GM18520 (cell line): ENCODE measurements at regions not wholly inside any gene's neighbourhood (a gene's known extent, or its start where the extent isn't known, plus 50 kb on each side); places are given as distances from the start of the nearest gene placed in this dataset.

Experiments
- ATAC-seq: cut with Tn5 transposase; IDR thresholded peaks from one replicate; pipeline ENCODE4 v1.9.1; 2021; ENCODE audit not compliant: unreplicated experiment

DNA sequence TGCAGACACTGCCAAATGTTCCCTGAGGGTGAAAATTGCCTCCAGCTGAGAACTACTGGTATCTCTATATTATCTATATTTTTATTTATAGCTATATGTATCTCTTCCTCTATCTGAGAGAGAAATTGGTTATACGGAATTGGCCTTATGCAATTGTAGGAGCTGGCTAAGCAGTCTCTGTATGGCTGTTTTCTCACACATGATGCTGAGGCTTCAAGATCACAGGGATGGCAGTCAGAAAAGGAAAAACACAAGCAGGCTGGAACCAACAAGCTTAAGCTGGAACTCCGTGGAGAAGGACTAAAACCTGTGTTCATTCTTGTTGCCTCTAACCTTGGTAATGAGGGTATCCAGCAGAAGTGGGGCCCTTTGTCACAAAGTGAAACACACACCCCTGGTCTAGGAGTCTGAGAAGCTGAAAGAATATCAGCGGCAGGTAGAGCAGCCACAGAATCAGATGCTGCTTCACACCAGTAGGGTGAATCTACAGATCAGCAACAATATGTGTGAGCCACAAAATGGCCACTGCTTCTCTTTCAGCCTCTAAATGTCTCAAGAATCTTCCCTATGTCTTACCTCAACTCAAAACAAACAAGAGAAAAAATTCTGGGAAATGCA is 166.5 kb upstream of the PPP1R2C start:
- ATAC-seq: no peak

DNA sequence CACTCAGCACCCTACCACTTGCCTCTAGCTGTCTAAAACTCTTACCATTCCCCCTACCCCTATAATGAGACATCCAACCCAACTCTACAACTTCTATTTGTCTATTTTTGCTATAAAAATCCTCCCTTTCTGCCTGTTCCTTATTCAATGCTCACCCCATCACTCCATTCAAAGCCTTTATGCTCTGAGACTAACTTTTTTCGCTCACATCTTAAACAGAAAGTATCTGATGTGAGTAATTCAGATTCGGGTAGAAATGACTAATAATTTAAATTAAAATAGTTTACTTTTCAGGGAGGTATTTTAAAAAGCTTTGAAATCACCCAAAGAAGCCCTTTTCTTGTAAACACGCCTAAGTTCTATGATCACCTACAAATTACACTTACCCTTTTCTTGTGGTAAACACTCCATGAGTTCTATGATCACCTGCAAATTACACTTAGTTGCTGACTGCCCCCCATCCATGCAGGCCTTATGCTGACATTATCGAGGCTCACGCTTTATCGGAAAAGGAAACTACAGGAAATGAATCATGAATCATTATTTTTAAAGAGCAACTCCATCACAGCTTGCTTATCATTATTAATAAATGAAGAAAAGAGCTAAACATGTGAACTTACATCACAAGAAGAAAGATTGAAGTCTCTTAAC is 168.7 kb upstream of the PPP1R2C start:
- ATAC-seq: no peak

DNA sequence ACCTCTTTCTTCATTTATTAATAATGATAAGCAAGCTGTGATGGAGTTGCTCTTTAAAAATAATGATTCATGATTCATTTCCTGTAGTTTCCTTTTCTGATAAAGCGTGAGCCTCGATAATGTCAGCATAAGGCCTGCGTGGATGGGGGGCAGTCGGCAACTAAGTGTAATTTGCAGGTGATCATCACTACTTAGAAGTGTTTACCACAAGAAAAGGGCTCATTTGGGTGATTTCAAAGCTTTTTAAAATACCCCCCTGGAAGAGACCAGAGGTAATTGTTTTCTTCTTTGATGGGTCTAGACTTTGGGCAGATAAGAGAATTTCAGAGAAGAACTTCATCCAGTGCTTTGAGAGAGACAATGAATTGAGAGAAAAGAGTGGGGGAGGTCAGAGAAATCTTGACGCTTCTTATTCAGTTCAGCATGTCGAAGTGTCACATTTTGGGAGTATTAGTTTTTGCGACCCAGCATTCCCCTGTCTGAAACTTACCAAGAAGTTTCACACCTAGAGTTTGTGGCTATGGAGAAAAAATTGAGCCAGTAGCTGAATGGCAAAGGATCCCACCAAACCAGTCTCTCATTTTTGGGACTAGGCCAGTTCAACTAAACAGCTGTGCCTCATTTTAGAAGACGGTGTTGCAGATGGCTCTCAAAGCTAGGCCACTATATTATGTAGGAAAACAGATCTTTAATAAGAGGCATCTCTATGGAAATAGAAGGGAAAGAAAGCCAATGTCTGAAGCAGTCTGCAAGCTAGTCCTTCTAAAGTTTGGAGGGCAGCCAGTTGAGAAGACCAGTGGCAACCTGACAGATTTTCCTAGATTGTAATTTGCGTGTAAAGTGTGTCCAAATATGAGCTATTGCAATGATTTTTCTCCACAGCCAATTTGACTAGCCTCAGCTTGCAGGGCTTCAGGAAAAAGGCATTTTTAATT is 171.0 kb upstream of the PPP1R2C start:
- no peak for ATAC-seq

DNA sequence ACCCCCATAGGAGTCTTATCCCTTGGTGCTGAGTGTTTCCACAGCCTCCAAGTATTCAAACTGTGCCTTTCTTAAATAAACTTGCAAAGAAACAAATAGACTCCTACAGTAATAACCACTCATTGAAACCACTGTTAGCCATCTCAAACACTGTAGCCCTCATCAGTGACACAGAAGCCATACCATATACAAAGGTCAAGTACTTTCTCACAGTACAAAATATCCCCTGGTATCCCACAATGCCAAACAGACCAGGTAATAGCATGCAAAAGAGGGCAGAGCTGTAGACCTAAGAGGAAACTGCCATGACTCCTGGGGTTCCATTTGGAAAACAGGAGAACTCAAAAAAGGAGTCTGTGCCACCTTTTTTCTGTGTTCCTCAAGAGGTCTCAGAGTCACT is 173.8 kb upstream of the PPP1R2C start:
- ATAC-seq: no peak

DNA sequence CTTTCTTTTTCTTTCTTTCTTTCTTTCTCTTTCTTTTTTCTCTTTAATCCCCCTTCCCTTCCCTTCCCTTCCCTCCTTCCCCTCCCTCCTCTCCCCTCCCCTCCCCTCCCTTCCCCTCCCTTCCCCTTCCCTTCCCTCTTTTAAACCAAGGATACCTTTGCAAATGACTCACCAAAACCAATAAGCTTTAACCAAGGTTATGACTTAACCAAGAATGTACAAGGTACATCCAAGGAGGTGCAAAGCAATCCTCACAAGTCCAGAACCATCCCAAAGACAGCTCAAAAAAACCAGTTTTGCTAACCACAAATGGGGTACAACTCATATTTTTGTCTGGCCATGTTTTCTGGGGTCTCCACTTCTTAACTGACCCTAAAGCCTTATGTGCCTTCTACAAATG is 174.7 kb upstream of the PPP1R2C start:
- ATAC-seq: no peak

DNA sequence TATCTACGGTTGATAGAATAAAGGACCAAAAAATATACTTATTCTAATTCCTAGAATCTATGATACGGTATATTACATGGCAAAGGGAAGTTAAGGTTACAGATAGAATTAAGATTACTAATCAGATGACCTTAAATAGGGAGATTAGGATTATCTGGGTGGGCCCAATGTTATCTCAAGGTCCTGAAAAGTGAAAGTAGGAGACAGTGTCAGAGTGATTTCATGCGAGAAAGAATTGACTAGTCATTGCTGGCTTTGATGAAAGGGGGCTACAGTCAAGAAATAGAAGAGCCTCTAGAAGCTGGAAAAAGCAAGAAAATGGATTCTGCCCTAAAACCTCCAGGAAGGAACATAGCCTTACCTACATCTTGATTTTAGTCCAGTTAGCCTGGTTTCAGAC is 176.9 kb upstream of the PPP1R2C start:
- ATAC-seq: no peak

DNA sequence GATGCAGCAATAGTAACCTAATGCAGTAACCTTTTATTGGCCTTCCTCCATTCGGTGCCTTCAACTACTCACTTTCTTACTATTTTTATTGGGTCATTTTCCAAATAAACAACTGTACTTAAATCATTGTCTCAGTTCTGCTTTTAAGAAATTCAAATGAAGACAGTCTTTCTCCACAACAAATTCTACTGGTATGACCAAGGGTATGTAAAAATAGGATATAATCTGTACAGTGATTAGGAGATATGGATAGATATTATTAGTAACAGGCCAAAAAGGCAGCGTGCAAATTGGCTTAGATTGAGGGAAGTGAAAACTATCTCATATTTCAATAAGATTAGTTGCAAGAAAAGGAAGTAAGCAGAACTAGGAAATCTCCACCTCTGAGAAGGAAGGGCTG is 177.4 kb upstream of the PPP1R2C start:
- ATAC-seq: peak; percentile 61

DNA sequence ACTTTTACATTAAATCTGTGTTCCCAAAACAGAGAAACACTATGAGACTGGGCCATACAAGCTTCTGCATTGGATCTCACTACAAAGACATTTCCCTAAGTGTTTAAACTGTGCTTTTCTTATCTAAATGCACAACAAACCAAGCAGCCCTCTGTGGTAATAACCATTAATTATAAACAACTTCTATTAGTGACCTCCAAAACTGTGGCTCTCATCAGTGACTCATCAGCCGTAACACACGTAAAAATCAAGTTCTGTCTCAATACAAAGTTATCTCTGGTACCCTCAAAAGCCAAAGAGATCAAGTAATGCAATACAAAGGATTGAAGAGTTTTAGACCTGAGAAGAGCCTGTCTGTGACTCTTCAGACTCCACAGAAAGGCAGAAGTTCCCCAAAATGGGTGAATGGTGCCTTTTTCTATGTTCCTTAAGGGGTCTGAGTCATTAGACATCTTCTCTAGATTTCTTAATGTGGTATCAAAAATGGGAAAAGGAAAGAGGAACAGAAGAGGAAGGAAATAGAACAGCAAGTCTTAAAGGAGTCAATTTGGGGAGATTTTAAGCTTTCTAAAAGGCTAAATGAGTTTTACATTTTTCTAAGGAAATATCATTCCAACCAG is 189.8 kb upstream of the PPP1R2C start:
- no peak for ATAC-seq

DNA sequence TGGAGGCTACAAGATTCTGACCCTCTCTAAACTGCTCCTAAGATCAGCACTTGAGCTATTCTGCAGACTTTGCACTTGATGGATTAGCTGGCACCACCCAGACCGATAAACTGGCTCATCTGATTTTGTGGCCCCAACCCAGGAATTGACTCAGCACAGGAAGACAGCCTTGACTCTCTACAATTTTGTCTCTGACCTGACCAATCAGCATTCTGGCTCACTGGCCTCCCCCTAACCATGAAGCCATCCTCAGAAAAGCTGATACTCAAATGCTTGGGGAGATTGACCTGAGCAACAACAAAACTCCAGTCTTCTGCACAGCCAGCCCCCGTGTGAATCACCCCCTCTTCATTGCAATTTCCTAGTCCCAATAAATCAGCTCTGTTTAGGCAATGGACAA is 195.4 kb upstream of the PPP1R2C start:
- ATAC-seq: no peak

DNA sequence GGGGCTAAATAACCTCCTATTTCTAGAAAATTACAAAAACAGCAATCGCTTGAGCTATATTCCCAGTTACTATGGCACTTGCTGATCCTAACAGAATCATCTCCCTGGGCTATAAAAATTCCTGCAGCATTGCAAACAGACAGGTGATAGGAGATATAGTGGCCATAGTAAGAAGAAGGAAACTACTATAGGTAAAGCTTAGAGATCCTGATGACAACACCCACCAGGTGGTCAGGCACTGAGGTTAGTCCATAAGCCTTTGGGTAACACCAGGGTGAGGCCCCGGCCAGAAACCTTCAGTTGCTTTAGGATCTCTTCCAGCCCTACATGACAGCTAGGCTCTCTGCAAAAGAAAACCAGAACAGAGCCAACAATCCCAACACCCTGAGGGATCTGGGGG is 197.9 kb upstream of the PPP1R2C start:
- ATAC-seq: no peak

DNA sequence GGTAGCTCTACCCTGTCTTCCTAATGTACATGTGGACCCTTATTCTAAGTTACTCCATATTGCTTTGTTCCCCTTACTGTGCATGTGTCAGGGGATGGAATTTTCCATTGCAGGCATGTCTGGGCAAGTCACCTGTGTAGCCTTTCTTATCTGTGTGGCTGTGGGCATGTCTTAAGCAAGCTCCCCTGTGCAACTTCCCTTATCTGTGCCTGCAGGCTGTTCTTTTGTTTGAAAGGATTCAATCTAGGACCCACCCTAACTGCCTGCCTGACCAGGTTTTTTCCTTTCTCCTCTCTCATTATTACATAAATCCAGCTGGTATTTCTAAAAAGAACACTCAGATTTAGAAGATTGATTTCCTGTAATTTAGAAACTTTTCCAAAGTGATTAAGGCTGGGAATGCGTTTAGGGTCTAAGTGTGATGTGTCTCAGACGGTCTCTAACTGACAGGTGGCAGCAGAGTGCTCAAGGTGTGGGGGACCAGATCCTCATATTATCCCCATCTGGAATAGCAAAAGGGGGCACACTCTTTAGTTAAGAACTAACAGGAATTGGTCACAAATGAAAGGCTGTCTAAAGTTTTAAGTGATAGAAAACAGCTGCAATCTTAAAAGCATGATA is 198.9 kb upstream of the PPP1R2C start:
- ATAC-seq: no peak

DNA sequence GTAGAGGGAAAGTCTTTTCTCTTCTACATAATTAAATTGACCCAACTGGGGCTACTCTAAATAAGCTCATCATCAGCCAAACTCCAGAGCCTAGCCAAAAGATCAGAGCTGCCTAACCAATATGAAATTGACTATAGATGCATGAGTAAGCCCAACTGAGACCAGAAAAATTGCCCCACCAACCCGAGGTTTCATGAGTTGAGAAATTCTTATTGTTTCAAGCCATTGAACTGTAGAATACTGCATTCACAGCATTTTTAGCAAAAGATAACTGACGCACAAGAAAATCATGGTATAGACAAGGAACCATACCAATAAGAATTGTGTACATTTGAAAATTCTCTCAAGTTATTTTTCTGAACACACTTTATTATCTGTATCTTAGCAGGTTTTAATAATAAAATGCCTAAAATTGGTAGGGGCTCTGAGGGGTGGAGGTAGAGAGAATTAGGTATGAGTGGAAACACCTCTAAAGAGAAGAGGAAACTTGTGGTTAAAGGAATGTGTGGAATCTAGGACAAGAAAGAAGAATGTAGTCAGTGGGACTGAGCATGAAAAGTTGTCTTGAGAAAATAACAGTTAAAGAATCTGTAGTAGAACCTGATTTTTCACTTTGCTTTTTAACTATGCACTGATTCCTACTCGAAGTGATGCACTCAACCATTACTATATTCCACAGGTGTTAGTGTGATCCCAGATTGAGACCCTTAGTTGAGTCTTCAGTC is 200.9 kb upstream of the PPP1R2C start:
- no peak for ATAC-seq

DNA sequence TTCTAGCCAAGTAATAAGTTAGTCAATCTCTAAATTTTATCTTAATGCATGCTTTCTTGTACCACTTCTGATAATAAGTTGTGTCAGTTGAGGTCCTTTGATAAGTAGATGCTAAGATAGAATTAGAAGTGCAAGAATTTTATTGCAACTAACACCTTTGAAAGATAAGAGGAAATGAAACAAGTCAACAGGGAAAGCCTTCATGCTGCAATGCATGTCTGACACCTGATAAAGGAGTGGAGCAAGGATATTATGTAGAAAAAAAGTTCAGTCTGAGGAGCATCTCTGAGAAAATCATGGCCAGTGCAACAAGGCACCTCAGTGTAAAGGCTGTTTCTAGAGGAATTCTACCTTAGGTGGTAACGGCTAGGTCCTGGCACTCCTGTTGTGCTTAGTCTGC is 210.7 kb upstream of the PPP1R2C start:
- ATAC-seq: no peak

DNA sequence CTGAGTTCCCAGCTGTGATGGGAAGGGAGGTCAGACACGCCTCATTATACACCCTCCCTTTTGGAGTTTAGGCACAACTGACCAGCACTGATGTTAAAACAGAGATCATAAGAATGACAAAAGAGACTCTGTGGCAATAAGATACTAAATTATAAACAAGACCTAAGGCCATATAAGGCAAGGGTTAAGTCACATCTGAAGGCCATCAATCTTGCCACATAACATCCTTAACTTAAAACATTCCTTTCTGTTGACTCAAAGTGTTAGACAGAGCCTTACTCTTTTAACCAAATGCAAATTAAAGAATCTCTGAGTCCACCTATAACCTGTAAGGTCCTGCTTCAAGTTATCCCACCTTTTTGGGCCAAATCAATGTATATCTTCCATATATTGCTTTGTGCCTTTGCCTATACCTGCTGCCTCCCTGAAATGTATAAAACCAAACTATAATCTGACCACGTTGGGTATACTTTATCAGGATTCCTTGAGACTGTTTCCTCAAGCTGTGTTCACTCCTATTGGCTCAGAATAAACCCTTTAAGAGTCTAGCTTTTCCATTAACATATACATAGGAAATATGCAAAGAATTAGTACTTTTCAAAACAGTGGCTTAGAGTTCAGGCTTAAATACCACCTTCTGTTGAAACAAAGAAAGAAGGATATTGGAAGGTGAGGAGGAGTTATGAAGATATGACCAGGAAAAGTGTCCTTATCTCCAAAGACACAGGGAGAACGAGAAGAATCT is 214.4 kb upstream of the PPP1R2C start:
- no peak for ATAC-seq

DNA sequence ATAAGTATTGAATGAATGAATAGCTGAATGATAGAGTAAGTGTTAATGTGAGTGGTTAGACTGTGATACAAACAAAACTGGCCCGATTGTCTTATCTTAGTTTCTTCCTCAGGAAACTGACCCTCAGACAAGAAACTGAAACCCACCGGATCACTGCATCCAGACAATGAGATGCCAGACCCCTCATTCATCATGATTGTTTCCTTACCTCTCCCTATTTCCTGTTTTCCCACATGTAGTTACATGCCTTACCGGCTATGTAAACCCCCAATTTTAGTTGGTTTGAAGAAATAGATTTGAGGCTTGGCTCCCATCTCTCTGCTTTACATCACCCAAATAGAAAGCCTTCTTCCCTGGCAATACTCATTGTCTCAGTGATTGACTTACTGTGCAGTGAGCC is 218.9 kb upstream of the PPP1R2C start:
- no peak for ATAC-seq

DNA sequence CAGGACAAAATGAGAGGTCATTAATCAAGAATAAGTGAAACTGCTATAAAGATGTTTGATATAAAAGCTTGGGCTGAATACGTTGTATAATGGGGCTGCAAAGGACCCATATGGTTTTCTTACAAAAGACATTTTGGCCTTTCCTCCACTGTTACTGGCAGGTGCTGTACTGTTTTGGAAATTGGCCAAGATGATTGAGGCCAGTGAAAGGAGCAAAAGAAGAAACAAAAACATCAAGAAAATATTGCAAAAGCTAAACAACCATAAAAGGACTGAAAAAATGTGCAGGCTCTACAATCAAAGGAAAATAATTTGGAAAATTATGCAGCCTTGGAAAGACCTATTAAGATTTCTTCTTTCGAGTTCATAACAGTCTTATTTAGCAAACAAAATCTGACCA is 222.2 kb upstream of the PPP1R2C start:
- ATAC-seq: no peak

DNA sequence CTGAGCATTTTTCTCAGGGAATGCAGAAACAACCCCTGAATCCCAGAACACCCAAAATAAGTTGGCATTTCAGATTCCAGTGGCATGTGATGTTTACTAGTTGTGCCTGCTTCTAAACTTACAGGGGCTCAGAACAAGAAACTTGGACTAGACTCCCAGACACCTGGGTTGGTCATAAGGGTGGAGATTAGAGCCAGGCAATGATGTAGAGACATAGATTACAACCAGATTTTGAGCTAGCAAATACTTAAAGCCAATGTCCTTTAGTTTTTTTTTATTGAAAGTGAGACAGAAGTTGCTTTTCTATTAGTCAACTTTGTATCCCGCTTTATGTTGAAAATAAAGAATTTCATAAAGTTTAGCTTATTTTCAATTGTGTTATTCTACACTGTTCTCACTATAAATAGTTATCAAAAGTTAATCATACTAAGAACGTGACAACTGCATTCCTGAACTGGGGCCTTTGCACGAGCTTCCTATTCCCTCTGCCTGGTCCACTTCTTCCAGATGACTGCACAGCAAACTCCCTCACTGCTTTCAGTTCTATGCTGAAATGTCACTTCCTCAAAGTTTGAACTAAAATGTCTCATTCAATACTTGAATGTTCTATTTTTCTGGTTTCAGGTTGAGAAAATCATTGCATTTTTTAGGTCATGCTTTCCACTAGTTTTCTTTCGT is 224.7 kb upstream of the PPP1R2C start:
- no peak for ATAC-seq

DNA sequence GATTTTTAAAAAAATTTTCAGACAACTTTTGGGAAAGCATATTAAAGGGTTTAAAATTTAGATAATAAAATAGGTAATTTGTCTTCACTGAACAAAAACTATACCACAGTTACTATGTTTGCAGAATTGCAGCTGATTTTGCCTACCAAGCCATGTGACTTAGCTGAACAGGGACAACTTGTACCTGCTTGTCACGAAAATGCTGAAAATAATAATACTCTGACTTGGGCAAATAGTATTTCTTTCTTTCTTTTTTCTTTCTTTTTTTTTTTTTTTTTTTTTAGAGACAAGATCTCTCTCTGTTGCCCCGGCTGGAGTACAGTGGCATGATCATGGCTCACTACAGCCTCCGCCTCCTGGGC is 225.2 kb upstream of the PPP1R2C start:
- no peak for ATAC-seq

DNA sequence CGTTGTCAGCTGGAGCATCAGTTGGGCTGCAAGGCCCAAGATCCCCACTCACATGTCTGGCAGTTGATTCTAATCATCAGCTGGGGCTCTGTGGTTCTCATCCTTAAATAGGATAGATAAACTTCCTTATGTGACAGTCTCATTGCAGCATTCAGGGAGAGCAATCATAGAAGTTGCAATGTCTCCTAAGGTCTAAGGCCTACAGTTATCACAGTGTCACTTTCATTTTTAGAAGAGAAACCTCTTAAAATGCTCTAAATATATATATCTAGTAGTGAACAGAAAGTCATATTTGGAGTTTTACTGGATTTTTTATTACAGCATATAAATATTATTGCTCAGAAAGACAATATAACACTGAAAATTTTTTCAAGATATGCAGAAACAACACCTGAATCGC is 226.0 kb upstream of the PPP1R2C start:
- no peak for ATAC-seq
